RPMI8226 (cell line): ENCODE measurements at regions not wholly inside any gene's neighbourhood (a gene's known extent, or its start where the extent isn't known, plus 50 kb on each side); places are given as distances from the start of the nearest gene placed in this dataset.

ENCODE experiments used
- DNase-seq: peaks from one replicate; pipeline ENCODE4 v3.0.0-alpha.2; 2015

DNA sequence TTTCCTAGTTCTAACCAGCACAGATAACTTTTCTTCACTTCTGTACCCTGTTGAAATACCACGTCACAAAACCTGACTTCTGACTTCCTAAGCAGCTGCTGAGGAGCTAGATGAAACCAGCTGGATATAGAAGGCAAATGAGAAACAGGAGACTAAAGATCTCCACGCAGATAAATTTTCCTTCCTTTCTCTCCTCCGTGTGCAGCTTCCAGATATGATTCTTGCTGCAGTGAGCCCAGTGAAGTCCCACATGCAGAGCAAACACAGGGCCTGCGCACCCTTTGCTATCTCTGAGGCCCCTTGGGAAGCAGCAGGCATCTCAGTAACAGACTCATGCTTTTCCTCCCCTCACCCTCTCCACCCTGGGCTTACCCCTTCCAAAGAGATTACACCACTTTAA lies 1638.3 kb downstream of the MAT2B start:
- DNase-seq, result no peak

DNA sequence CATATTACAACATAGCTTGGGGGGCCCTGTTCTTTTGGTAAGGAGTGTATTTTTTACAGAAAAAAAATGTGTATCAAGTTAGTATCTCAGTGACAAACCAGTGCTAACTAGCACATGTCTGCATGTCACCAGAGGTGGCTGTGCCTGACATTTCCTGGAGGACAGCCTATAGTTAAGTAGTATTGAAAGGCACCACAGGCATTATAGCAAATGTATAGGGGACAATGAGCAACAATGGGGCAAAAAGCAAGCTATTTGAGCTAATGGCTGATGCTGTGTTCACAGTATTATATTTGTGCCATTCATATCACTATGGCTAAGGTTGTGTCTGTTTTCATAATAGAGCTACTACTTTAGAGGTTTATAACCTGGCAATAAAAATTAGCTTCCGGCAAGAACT lies 1644.0 kb downstream of the MAT2B start:
- DNase-seq, result no peak

DNA sequence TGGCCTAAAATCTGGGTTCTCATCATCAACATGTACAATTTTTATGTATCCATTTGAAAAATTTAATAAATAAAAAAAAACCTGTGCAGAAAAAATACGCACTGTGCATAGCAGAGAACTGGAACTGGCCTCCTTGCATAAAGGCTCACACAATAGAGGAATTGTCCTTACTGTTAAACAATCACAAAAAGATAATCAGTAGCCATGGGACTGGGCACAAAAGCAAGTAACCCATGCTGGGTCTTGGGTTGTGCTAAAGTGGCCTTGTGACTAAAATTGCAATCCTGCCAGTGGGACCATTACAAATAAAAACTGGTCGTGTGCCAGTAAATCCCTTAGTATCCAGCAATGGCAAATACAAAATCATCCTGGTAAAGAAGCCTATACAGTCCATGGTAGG lies 1646.6 kb downstream of the MAT2B start:
- no peak for DNase-seq

DNA sequence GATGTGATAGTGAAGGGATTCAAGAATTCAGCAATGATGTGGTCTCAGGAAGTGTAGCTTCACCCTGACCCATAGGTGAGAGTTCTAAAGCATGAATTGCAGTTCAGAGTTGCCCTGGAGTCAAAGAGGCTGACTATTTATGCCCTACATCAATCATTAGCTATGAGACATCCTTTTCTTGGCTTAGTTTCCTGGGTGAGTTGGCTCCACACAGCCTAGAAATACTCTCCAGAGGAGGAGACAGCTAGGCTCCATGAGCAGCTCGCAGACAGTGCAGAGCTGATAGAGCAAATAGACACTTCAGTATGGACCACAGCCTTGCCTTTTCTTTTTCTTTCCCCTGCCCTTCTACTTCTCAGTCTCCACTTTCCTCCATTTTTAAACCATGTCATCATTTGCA lies 1651.8 kb downstream of the MAT2B start:
- DNase-seq, result no peak

DNA sequence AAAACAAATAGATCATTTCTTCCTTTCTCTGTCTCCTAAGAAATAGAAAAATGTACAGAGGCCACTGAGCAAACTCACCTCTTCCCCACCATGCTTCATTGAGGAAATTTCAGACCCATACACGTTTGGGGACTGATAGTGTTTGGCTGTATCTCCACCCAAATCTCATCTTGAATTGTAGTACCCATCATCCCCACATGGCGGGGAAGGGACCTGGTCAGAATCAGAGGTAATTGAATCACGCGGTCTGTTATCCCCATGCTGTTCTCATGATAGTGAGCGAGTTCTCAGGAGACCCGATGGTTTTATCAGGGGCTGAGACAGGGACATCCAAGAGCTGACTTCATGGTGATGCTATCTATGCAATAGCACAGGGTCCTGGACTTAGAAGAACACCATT lies 1655.8 kb downstream of the MAT2B start:
- DNase-seq, result peak; percentile 5

DNA sequence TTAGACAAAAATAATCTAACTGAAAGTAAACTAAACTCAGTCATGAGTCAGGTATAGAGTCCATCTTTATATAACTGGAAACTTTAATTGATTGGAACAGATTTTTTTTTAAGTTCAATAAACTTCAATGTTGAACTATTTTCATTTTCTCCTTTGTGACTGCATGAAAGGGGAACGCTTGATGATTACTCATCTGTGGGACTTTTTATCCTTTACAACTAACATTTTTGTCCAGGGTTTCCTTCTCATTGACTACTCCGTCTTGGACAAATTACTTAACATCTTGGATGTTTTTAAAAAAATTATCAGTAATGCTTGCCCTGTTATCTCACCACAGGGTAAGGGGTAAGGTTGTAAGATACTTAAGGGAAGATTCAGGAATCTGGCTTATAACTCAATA lies 1658.4 kb downstream of the MAT2B start:
- DNase-seq, result no peak

DNA sequence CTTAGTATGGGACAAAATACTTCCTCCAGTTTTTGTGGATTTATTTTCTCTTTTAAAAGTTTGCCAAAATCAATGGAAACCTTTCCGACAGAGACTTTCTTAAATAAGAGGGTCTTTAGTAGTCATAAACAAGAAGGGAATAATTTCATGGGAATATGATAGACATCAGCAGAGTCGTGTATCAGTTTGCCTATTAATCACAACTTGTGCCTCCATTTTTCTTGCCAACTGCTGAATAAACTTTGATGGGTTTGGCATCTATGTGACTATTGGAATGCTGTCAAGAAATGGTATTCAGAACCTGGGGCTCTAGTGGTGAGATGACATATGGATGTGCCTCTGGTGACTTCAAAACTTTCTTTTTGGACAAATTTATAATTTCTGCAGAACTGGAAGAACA lies 1668.2 kb downstream of the MAT2B start:
- DNase-seq, result no peak

- DNase-seq, result no peak
These were observed 1669.6 kb downstream of the MAT2B start for GRCh38 chr5:165175041-165175440.

GRCh38 chr5:165184183-165184582 lies 1678.8 kb downstream of the MAT2B start:
- no peak for DNase-seq

DNA sequence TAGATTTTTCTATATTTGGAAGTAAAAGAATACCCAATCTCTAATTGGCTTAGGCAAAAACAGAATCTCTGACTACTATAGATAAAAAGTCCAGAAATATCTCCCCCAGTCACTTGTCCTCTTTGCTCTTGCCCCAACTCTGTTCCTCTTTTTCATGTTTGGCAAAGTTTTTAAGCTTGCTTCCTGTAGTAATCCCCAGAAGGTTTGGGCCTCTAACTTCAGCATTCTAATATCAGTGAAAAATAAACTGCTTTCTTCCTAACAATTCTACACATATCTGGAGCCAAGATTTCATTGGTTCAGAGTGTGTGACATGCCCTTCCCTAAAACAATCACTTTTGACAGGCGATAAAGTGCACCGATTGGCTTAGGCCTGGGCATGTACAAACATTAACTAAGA lies 1680.3 kb downstream of the MAT2B start:
- no peak for DNase-seq

DNA sequence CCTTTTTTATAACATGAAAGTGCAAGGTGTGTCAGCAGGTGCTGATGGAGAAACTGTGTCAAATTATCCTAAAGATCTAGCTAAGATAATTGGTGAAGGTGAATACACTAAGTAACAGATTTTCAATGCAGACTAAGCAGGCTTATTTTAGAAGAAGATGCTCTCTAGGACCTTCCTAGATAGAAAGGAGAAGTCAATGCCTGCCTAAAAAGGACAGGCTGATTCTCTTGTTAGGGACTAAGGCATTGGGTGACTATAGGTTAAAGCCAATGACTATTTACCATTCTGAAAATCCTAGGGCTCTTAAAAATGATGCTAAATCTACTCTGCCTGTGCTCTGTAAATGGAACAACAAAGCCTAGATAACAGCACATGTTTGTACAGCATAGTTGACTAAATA lies 1682.4 kb downstream of the MAT2B start:
- DNase-seq, result no peak

DNA sequence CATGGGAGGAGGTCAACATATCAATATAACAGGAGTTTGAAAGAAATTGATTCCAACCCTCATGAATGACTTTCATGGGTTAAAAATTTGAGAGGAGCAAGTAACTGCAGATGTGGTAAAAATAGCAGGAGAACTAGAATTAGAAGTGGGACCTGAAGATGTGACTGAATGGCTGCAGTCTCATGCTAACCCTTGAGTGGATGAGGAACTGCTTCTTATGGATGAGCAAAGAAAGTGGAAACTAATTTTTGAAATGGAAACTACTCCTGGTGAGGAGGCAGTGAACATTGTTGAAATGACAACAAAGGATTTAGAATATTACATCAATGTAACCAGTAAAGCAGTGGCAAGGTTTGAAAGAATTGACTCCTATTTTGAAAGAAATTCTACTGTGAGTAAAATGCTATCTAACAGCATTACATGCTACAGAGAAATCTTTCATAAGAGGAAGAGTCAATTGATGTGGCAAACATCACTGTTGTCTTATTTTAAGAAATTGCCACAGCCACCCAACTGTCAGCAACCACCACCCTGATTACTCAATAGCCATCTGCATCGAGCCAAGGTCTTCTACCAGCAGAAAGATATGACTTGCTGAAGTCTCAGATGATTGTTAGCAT lies 1683.2 kb downstream of the MAT2B start:
- no peak for DNase-seq

- no peak for DNase-seq
These were observed 1691.5 kb downstream of the MAT2B start for GRCh38 chr5:165196961-165197360.

- no peak for DNase-seq
These were observed 1696.0 kb downstream of the MAT2B start for GRCh38 chr5:165201369-165201768.

DNA sequence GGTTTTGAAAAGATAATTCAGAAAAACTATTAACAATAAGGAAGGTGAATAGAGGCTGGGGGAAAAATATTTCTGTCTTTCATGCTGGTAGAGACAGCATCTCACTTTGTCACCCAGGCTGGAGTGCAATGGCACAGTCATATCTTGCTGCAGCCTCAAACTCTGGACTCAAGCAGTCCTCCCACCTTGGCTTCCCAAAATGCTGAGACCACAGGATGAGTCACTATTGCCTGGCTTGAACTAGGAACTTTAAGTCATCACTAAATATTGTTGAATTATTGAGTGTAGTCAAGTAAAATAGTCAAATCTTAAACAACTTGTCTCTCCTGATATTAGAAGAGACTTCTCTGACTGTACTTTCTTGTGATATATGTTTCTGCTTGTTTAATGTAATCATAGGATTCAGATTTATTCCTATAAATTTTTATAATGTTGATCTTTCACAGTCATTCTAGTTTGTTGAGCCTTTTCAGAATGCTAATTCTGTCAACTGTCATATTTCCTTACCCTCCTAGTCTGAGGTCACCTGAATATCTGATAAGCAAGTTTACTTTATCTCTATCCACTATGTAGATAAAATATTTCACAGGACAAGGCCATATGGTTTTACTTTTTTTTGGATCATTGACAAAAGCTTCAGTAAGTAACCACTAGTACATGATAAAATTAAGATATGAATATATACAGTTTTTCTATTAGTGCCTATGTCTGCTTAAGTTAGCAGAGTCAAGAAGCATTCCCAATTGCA lies 1696.5 kb downstream of the MAT2B start:
- no peak for DNase-seq

DNA sequence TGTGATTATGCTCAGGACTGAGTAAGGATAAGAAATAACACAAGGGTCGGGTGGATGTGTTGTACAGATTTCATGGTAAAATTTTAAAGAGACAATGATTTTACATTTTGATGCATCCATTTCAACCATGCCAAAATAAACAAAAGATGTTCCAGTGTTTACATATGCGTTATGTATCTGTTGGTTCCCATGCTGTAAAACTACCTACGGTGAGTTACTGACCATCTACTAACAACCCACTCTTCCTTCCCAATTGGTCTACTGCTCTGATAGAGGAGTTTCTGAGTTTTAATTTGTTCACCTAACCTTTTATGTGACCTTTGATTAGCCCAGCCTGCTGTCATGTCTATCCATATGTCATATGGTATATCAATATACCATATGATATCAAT lies 1697.1 kb downstream of the MAT2B start:
- no peak for DNase-seq

DNA sequence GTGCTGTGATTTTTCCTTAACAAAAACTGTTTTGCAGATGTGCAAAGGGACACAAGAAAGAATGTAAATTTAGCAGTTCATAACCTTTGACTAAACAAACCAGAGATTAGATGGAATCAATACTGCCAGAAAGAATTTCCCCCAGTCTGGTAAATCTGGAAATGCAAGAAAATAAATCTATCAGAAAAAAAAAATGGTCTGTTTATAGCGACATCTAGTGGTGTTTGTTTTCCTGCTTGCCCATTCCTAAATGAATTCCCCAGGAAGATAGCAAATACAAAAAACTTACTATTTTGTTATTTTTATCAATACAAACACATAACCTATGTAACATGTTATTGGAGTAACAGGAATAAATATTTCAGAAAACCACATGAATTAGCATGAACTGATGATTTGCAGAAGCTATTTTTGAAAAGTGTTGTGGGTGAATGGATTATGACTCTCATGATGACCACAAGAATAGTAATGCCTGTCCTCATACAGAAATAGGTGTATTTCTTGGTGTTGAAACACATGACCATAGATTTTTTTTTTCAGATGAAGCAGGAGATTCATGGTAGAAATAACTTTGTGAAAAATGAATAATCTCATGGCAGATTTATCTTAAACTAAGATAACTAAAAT lies 1703.8 kb downstream of the MAT2B start:
- peak; percentile 11 for DNase-seq

GRCh38 chr5:165224366-165225045 lies 1719.1 kb downstream of the MAT2B start:
- DNase-seq, result no peak

DNA sequence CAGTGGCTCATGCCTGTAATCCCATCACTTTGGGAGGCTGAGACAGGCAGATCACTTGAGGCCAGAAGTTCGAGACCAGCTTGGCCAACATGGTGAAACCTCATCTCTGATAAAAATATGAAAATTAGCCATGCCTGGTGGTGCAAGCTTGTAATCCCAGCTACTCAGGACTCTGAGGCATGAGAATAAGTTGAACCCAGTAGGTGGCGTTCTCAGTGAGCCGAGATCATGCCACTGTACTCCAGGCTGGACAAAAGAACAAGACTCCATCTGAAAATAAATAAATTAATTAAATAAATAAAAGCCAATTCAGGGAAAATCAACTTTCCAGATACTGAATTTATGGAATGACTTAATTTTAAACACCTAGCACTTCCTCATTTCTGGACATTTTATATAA lies 1722.1 kb downstream of the MAT2B start:
- no peak for DNase-seq

- DNase-seq, result no peak
These were observed 1722.8 kb downstream of the MAT2B start for GRCh38 chr5:165228184-165228583.

DNA sequence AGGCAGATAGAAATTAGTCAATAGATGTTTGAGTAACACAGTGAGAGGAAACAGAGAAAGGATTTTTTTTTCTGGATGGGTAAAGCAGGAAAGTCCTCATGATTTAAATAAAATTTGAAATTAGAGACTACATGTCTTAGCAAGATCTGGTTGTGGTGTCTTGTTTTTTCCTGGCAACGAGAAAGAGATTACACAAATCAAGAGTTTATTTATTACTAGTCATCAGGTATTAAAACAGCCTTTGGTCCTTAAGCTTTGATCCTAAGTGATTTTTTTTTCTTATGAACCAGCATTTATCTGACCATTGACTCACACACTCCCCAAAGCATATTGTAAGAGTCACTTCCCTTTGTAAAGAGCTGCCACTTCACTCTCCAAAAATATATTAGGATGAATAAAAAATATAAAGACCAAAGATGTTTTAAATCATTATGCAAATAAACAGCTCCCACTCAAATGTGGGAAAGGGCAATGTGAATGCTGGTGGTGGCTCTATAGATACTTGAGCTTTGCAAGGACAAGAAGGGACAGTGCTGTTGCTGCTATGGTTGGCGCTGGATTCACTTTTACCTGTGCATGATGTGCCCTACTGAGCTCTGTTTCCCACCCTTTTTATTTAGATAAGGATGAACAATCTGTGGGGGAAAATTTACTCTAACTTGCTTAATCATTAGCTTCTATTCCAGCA lies 1726.5 kb downstream of the MAT2B start:
- DNase-seq, result no peak

DNA sequence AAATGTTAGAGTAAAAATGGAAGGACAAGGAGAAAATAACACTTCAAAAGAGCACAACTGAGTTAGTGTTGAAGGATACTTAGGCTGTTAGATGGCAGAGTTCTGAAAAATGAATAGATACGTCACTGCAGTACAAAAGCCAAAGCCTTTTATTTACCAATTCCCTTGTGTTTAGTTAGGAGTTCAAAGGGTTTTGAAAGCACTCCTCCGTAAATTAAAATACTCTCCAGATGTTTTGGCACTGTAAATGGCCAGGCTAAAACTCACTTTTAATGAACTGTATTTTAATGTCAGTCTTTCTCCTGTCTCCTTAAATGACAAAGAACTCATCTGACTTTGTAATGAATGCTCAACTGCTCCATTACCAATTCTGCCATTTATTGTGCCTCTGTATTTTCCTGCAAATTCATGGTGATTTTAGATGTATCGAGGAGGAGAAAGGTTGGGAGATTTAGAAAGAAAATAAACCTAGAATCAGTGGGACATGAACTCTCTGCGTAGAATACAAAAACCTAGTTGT lies 1727.2 kb downstream of the MAT2B start:
- no peak for DNase-seq

DNA sequence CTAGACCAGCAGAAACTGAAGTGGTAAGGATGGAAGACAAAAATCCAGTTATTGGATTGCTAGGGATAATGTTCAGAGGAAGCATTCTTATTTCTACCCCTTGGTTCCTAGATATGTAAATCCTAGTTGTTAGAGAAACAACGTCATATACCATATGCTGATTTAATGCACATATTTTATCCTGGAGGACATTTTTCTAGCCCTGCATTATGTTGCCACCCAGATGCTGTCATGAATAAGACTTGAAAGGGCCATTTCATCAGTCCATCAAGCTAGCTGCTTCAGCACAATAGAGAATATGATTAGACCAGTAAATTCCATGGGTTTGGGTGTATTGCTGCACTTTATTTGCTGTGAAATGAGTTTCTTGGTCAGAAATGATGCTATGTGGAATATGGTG lies 1736.4 kb downstream of the MAT2B start:
- DNase-seq, result no peak
